Stomach (tissue), 8 donors: ENCODE measurements at regions not wholly inside any gene's neighbourhood (a gene's known extent, or its start where the extent isn't known, plus 50 kb on each side); places are given as distances from the start of the nearest gene placed in this dataset.

Experiments
- DNase-seq, 2 donors: peaks; one replicate each; pipeline versions ENCODE4 v3.0.0 to v3.0.0-alpha.2; 2013 to 2019
- H3K27ac ChIP-seq, 5 donors: fragments of 200-600 bp in 4 of 5; sonication (generic) in 4 of 5; one replicate each; pipeline ENCODE4 v1.5.1; 2013 to 2019; ENCODE audit warnings: mild to moderate bottlenecking in 1 of 5, moderate library complexity in 1 of 5
- H3K27me3 ChIP-seq, 3 donors: fragments of 200-600 bp; sonication (generic); one replicate each; pipeline ENCODE4 v1.5.1; 2017 to 2019; ENCODE audit warnings: mixed run types in 1 of 3
- H3K36me3 ChIP-seq, 4 donors: fragments of 200-600 bp; sonication (generic); 1 replicate in 3 of 4; 2 replicates in 1 of 4; pipeline ENCODE4 v1.5.1; 2016 to 2019
- H3K4me1 ChIP-seq, 4 donors: fragments of 200-600 bp; sonication (generic); one replicate each; pipeline ENCODE4 v1.5.1; 2016 to 2019
- H3K4me3 ChIP-seq, 4 donors: fragments of 200-600 bp; sonication (generic) in 3 of 4; one replicate each; pipeline ENCODE4 v1.5.1; 2016 to 2019; ENCODE audit warnings: mild to moderate bottlenecking in 1 of 4
- H3K9me3 ChIP-seq, 4 donors: fragments of 200-600 bp; sonication (generic); one replicate each; pipeline ENCODE4 v1.5.1; 2016 to 2019
- CTCF ChIP-seq, 7 experiments: fragments of 450-650 bp in 4 of 7; fragments of 200-600 bp in 3 of 7; sonication (generic) in 3 of 7; IDR thresholded peaks; one replicate each; pipeline ENCODE4 v1.5.1; 2016 to 2019; ENCODE audit warnings: antibody characterized with exemption in 7 of 7, control low read depth in 2 of 7, mild to moderate bottlenecking in 1 of 7
- EP300 ChIP-seq: sonication (generic); formaldehyde crosslinking; IDR thresholded peaks from one replicate; pipeline ENCODE4 v1.6.1; 2017; ENCODE audit warnings: antibody characterized with exemption
- POLR2A ChIP-seq, 4 donors: fragments of 450-650 bp; IDR thresholded peaks; one replicate each; pipeline ENCODE4 v1.6.1; 2016; ENCODE audit warnings: antibody characterized with exemption in 4 of 4, control low read depth in 2 of 4, mild to moderate bottlenecking in 1 of 4, moderate library complexity in 1 of 4
- POLR2AphosphoS5 ChIP-seq, 3 donors: sonication (generic); formaldehyde crosslinking; IDR thresholded peaks; one replicate each; pipeline ENCODE4 v1.6.1; 2016; ENCODE audit warnings: antibody characterized with exemption in 3 of 3
- WGBS, 5 donors: extraction: QIAGEN DNeasy Blood & Tissue Kit in 3 of 5; methylation state at CpG; one replicate each; pipeline versions ENCODE4 v1.1.5 to v1.1.7; 2013 to 2018; 5-methylcytosine and 5-hydroxymethylcytosine counted together
- intact Hi-C: fragments of 100-400 bp; cut with DNase I; formaldehyde crosslinking; loops from one replicate; pipeline ENCODE4 v1.15.1; 2023; ENCODE audit warnings: low total_unique reads
- donor health status: healthy with polysubstance abuse.
- donor health status: Bipolar disorder and iron deficiency.
- donor health status: healthy.

GRCh38 chr10:3995302-3996210, 210.5 kb upstream of the KLF6 start:
- WGBS, 5 donors, result 68 to 77% (median 74%) methylated on average over 8 of the region's 8 CpGs

GRCh38 chr10:3992382-3993178, 207.6 kb upstream of the KLF6 start:
- no peak for TF ChIP-seq POLR2A (IDR thresholded peaks at IDR 0.05)
- no peak for TF ChIP-seq POLR2AphosphoS5 (IDR thresholded peaks at IDR 0.05)
- no peak for TF ChIP-seq EP300
- TF ChIP-seq CTCF (IDR thresholded peaks at IDR 0.05), result no peak
- 60 to 73% (median 64%) methylated on average over 16 of the region's 16 CpGs for WGBS, 5 donors
- Histone ChIP-seq H3K9me3 (no peaks in the 10 kb centered on the region), H3K4me1 (no peaks in the 10 kb centered on the region), H3K4me3 (no peak overlapping the region), H3K36me3 (no peaks in the 10 kb centered on the region), H3K27me3 (no peaks in the 10 kb centered on the region), H3K27ac (no peak overlapping the region)
- intact Hi-C loops, result no loop called here
- no peak for DNase-seq

More at GRCh38 chr10:3995302-3996210, 210.5 kb upstream of the KLF6 start:
- Histone ChIP-seq H3K9me3 (no peaks in the 10 kb centered on the region), H3K4me3 (no peak overlapping the region), H3K27me3 (no peaks in the 10 kb centered on the region), H3K36me3 (no peaks in the 10 kb centered on the region), H3K27ac (no peak overlapping the region), H3K4me1 (no peaks in the 10 kb centered on the region)
- TF ChIP-seq POLR2A (IDR thresholded peaks at IDR 0.05) (no peak), POLR2AphosphoS5 (IDR thresholded peaks at IDR 0.05) (no peak), EP300 (no peak), CTCF (IDR thresholded peaks at IDR 0.05) (no peak)
- no peak for DNase-seq
- intact Hi-C loops, result no loop called here

GRCh38 chr10:3990307-3990706, 205.3 kb upstream of the KLF6 start:
- Histone ChIP-seq H3K4me3 (no peak overlapping the region), H3K4me1 (no peaks in the 10 kb centered on the region), H3K27me3 (no peaks in the 10 kb centered on the region), H3K36me3 (no peaks in the 10 kb centered on the region), H3K9me3 (no peaks in the 10 kb centered on the region), H3K27ac (no peak overlapping the region)
- intact Hi-C loops, result no loop called here
- 92 to 98% (median 96%) methylated on average over 5 of the region's 5 CpGs for WGBS, 5 donors
- no peak for DNase-seq
- no peak for TF ChIP-seq POLR2A (IDR thresholded peaks at IDR 0.05)
- TF ChIP-seq POLR2AphosphoS5 (IDR thresholded peaks at IDR 0.05), result no peak
- no peak for TF ChIP-seq EP300
- TF ChIP-seq CTCF (IDR thresholded peaks at IDR 0.05), result no peak

GRCh38 chr10:3987143-3987974, 202.3 kb upstream of the KLF6 start:
- Histone ChIP-seq H3K27me3 (no peaks in the 10 kb centered on the region), H3K4me3 (no peak overlapping the region), H3K9me3 (peaks cover 0 to 4% (median 0%) of the 10 kb centered on the region in 4 donors), H3K4me1 (no peaks in the 10 kb centered on the region), H3K36me3 (no peaks in the 10 kb centered on the region), H3K27ac (no peak overlapping the region)
- no peak for TF ChIP-seq CTCF (IDR thresholded peaks at IDR 0.05)
- TF ChIP-seq POLR2AphosphoS5 (IDR thresholded peaks at IDR 0.05), result no peak
- TF ChIP-seq POLR2A (IDR thresholded peaks at IDR 0.05), result no peak
- TF ChIP-seq EP300, result no peak
- DNase-seq, result no peak
- intact Hi-C loops, result no loop called here
- 69 to 81% (median 77%) methylated on average over 6 to 9 of the region's 9 CpGs for WGBS, 5 donors
